Activated T-helper 2 cell treated with anti-CD3 and anti-CD28 coated beads, Interferon-gamma antibody, Interleukin-2, Interleukin-4, amounts not matched to agents 10 μg/mL and 5 μg/mL and 100 μg/mL, durations not matched to agents 14 hours and 24 hours and 36 hours (primary cell): ENCODE measurements at regions not wholly inside any gene's neighbourhood (a gene's known extent, or its start where the extent isn't known, plus 50 kb on each side); places are given as distances from the start of the nearest gene placed in this dataset.
"Not testable (repeated sequence)": the region's sequence is repeated elsewhere in the genome, so short reads cannot be mapped to it uniquely, and the experiment has no call there.

Source experiments
- DNase-seq: peaks from one replicate; pipeline ENCODE4 v3.0.0; 2021; ENCODE audit warnings: low spot score
- H3K27ac Mint-ChIP-seq: one replicate; pipeline ENCODE4 v1.8.0; 2021; ENCODE audit warnings: mixed read lengths
- H3K27me3 Mint-ChIP-seq: one replicate; pipeline ENCODE4 v1.8.0; 2021; ENCODE audit warnings: low read depth, mixed read lengths
- H3K36me3 Mint-ChIP-seq: one replicate; pipeline ENCODE4 v1.8.0; 2021; ENCODE audit warnings: low read depth, mixed read lengths
- H3K4me1 Mint-ChIP-seq: one replicate; pipeline ENCODE4 v1.8.0; 2021; ENCODE audit warnings: low read depth, mixed read lengths
- H3K4me3 Mint-ChIP-seq: one replicate; pipeline ENCODE4 v1.8.0; 2021; ENCODE audit warnings: low read depth, mild to moderate bottlenecking, moderate library complexity, mixed read lengths
- H3K9me3 Mint-ChIP-seq: one replicate; pipeline ENCODE4 v1.8.0; 2021; ENCODE audit warnings: mixed read lengths
- intact Hi-C: fragments of 100-400 bp; cut with micrococcal nuclease; formaldehyde crosslinking; loops from one replicate; pipeline ENCODE4 v1.15.1; 2023

GRCh38 chr10:117621196-117621595 is 78.7 kb downstream of the EMX2 start:
- Mint-ChIP-seq H3K4me1 (peaks cover under 1% of the 10 kb centered on the region), H3K27me3 (peaks cover 7% of the 10 kb centered on the region), H3K36me3 (no peaks in the 10 kb centered on the region), H3K27ac (no peak overlapping the region), H3K9me3 (no peaks in the 10 kb centered on the region), H3K4me3 (no peak overlapping the region)
- no peak for DNase-seq
- intact Hi-C loops: no loop called here

- H3K4me1 Mint-ChIP-seq: no peaks in the 10 kb centered on the region
- H3K27ac Mint-ChIP-seq: no peak overlapping the region
- H3K36me3 Mint-ChIP-seq: no peaks in the 10 kb centered on the region
- no peaks in the 10 kb centered on the region for H3K9me3 Mint-ChIP-seq
- no peak for DNase-seq
- peaks cover 7% of the 10 kb centered on the region for H3K27me3 Mint-ChIP-seq
- intact Hi-C loops: no loop called here
- no peak overlapping the region for H3K4me3 Mint-ChIP-seq
Measured at GRCh38 chr10:117621795-117622420, 79.4 kb downstream of the EMX2 start.

- Mint-ChIP-seq H3K4me3 (no peak overlapping the region), H3K36me3 (no peaks in the 10 kb centered on the region), H3K4me1 (no peaks in the 10 kb centered on the region), H3K27ac (no peak overlapping the region), H3K27me3 (peaks cover 7% of the 10 kb centered on the region), H3K9me3 (no peaks in the 10 kb centered on the region)
- DNase-seq: no peak
- intact Hi-C loops: no loop called here
Measured at GRCh38 chr10:117622471-117623184, 80.1 kb downstream of the EMX2 start.

GRCh38 chr10:117626228-117626627 is 83.7 kb downstream of the EMX2 start:
- H3K4me1 Mint-ChIP-seq: no peaks in the 10 kb centered on the region
- no peaks in the 10 kb centered on the region for H3K9me3 Mint-ChIP-seq

GRCh38 chr10:117627561-117627960 is 85.0 kb downstream of the EMX2 start:
- no peak for DNase-seq
- Mint-ChIP-seq H3K27ac (no peak overlapping the region), H3K9me3 (no peaks in the 10 kb centered on the region), H3K4me3 (no peak overlapping the region), H3K27me3 (peaks cover 4% of the 10 kb centered on the region), H3K4me1 (no peaks in the 10 kb centered on the region), H3K36me3 (no peaks in the 10 kb centered on the region)
- intact Hi-C loops: no loop called here

More at GRCh38 chr10:117626228-117626627, 83.7 kb downstream of the EMX2 start:
- peaks cover 7% of the 10 kb centered on the region for H3K27me3 Mint-ChIP-seq
- no peak overlapping the region for H3K27ac Mint-ChIP-seq
- H3K36me3 Mint-ChIP-seq: no peaks in the 10 kb centered on the region
- no peak for DNase-seq
- intact Hi-C loops: no loop called here
- no peak overlapping the region for H3K4me3 Mint-ChIP-seq

GRCh38 chr10:117629717-117630116 is 87.2 kb downstream of the EMX2 start:
- H3K4me3 Mint-ChIP-seq, intact Hi-C loops, H3K27ac Mint-ChIP-seq, DNase-seq, H3K4me1 Mint-ChIP-seq, H3K36me3 Mint-ChIP-seq, H3K9me3 Mint-ChIP-seq, H3K27me3 Mint-ChIP-seq: not testable (repeated sequence)

GRCh38 chr10:117631276-117632145 is 89.0 kb downstream of the EMX2 start:
- H3K36me3 Mint-ChIP-seq: no peaks in the 10 kb centered on the region
- peaks cover 3% of the 10 kb centered on the region for H3K27me3 Mint-ChIP-seq
- no peak for DNase-seq
- no peaks in the 10 kb centered on the region for H3K4me1 Mint-ChIP-seq
- H3K9me3 Mint-ChIP-seq: no peaks in the 10 kb centered on the region
- no peak overlapping the region for H3K27ac Mint-ChIP-seq
- no peak overlapping the region for H3K4me3 Mint-ChIP-seq
- intact Hi-C loops: no loop called here

GRCh38 chr10:117632406-117632805 is 89.9 kb downstream of the EMX2 start:
- H3K36me3 Mint-ChIP-seq: no peaks in the 10 kb centered on the region
- intact Hi-C loops: no loop called here
- peaks cover 4% of the 10 kb centered on the region for H3K27me3 Mint-ChIP-seq

GRCh38 chr10:117635826-117636225 is 93.3 kb downstream of the EMX2 start:
- intact Hi-C loops: no loop called here
- H3K27me3 Mint-ChIP-seq: peaks cover 28% of the 10 kb centered on the region
- H3K36me3 Mint-ChIP-seq: no peaks in the 10 kb centered on the region
- H3K9me3 Mint-ChIP-seq: no peaks in the 10 kb centered on the region
- H3K4me1 Mint-ChIP-seq: no peaks in the 10 kb centered on the region
- H3K4me3 Mint-ChIP-seq: no peak overlapping the region
- H3K27ac Mint-ChIP-seq: no peak overlapping the region
- DNase-seq: no peak

More at GRCh38 chr10:117632406-117632805, 89.9 kb downstream of the EMX2 start:
- DNase-seq: no peak
- H3K4me1 Mint-ChIP-seq: no peaks in the 10 kb centered on the region
- no peak overlapping the region for H3K27ac Mint-ChIP-seq
- H3K9me3 Mint-ChIP-seq: no peaks in the 10 kb centered on the region
- no peak overlapping the region for H3K4me3 Mint-ChIP-seq

GRCh38 chr10:117638200-117638599 is 95.7 kb downstream of the EMX2 start:
- DNase-seq: no peak
- Mint-ChIP-seq H3K9me3 (no peaks in the 10 kb centered on the region), H3K4me3 (no peak overlapping the region), H3K4me1 (no peaks in the 10 kb centered on the region), H3K27ac (no peak overlapping the region), H3K27me3 (peaks cover 39% of the 10 kb centered on the region), H3K36me3 (no peaks in the 10 kb centered on the region)
- intact Hi-C loops: loop anchor here (2.0 kb wide), 1 partner anchor 15 kb away; no protein-coding TSS in a partner anchor

GRCh38 chr10:117638664-117639200 is 96.2 kb downstream of the EMX2 start:
- no peak for DNase-seq
- H3K4me3 Mint-ChIP-seq: no peak overlapping the region
- H3K9me3 Mint-ChIP-seq: no peaks in the 10 kb centered on the region
- H3K27ac Mint-ChIP-seq: no peak overlapping the region
- intact Hi-C loops: loop anchor here (2.0 kb wide), 1 partner anchor 14 kb away; no protein-coding TSS in a partner anchor
- H3K36me3 Mint-ChIP-seq: no peaks in the 10 kb centered on the region
- peaks cover 39% of the 10 kb centered on the region for H3K27me3 Mint-ChIP-seq
- H3K4me1 Mint-ChIP-seq: no peaks in the 10 kb centered on the region

GRCh38 chr10:117640406-117640805 is 97.9 kb downstream of the EMX2 start:
- Mint-ChIP-seq H3K27me3 (peaks cover 49% of the 10 kb centered on the region), H3K36me3 (no peaks in the 10 kb centered on the region), H3K9me3 (no peaks in the 10 kb centered on the region), H3K27ac (no peak overlapping the region), H3K4me1 (no peaks in the 10 kb centered on the region), H3K4me3 (no peak overlapping the region)
- no peak for DNase-seq
- intact Hi-C loops: no loop called here
